Naive B cell (primary cell): ENCODE measurements at regions not wholly inside any gene's neighbourhood (a gene's known extent, or its start where the extent isn't known, plus 50 kb on each side); places are given as distances from the start of the nearest gene placed in this dataset.
A peak's percentile ranks its signal among the peaks of the same experiment; 100 is the strongest.

Experiments used
- ATAC-seq, 2 donors: fragments of 150-1000 bp; cut with Tn5 transposase; 2 replicates each; pipeline ENCODE4 v1.10.0; 2021; ENCODE audit warnings: low read depth in 2 of 2, mild to moderate bottlenecking in 2 of 2, moderate library complexity in 2 of 2
- DNase-seq: peaks from one replicate; pipeline ENCODE4 v3.0.0; 2022
- H3K27ac Mint-ChIP-seq, 6 donors: one replicate each; pipeline ENCODE4 v1.8.0; 2020 to 2022; ENCODE audit warnings: mild to moderate bottlenecking in 6 of 6, mixed read lengths in 6 of 6, moderate library complexity in 5 of 6, inconsistent platforms in 2 of 6
- H3K27me3 Mint-ChIP-seq, 3 donors: one replicate each; pipeline ENCODE4 v1.8.0; 2021 to 2022; ENCODE audit warnings: mixed read lengths in 3 of 3, mild to moderate bottlenecking in 1 of 3
- H3K36me3 Mint-ChIP-seq, 2 donors: one replicate each; pipeline ENCODE4 v1.8.0; 2020 to 2022; ENCODE audit warnings: mixed read lengths in 2 of 2, inconsistent platforms in 1 of 2, mild to moderate bottlenecking in 1 of 2
- H3K4me1 Mint-ChIP-seq, 3 donors: one replicate each; pipeline ENCODE4 v1.8.0; 2020 to 2022; ENCODE audit warnings: mixed read lengths in 3 of 3, inconsistent platforms in 1 of 3, mild to moderate bottlenecking in 1 of 3, moderate library complexity in 1 of 3
- H3K4me3 Mint-ChIP-seq, 8 donors: one replicate each; pipeline ENCODE4 v1.8.0; 2020 to 2022; ENCODE audit warnings: mild to moderate bottlenecking in 8 of 8, mixed read lengths in 8 of 8, moderate library complexity in 8 of 8, inconsistent platforms in 2 of 8
- H3K9me3 Mint-ChIP-seq, 7 donors: one replicate each; pipeline ENCODE4 v1.8.0; 2020 to 2022; ENCODE audit warnings: mixed read lengths in 7 of 7, mild to moderate bottlenecking in 5 of 7, inconsistent platforms in 2 of 7, moderate library complexity in 1 of 7

GRCh38 chr6:88304520-88304919 is 138.4 kb upstream of the CNR1 start:
- H3K9me3 Mint-ChIP-seq = peaks cover 0 to 19% (median 8%) of the 10 kb centered on the region in 7 donors
- no peak overlapping the region for H3K4me3 Mint-ChIP-seq
- no peaks in the 10 kb centered on the region for H3K4me1 Mint-ChIP-seq
- no peaks in the 10 kb centered on the region for H3K36me3 Mint-ChIP-seq
- no peak overlapping the region for H3K27ac Mint-ChIP-seq
- peaks cover 4 to 37% (median 8%) of the 10 kb centered on the region in 3 donors for H3K27me3 Mint-ChIP-seq
- DNase-seq (no peak), ATAC-seq (no peak)

GRCh38 chr6:88302769-88303225 is 136.7 kb upstream of the CNR1 start:
- no peak for DNase-seq
- Mint-ChIP-seq H3K36me3 (no peaks in the 10 kb centered on the region), H3K9me3 (peaks cover 0 to 16% (median 5%) of the 10 kb centered on the region in 7 donors), H3K27ac (peak overlapping the region in 1 of 6 donors; percentile 43), H3K4me1 (no peaks in the 10 kb centered on the region), H3K27me3 (peaks cover 7 to 32% (median 12%) of the 10 kb centered on the region in 3 donors), H3K4me3 (no peak overlapping the region)
- no peak for ATAC-seq

GRCh38 chr6:88301888-88302768 is 136.0 kb upstream of the CNR1 start:
- H3K4me1 Mint-ChIP-seq = no peaks in the 10 kb centered on the region
- no peak overlapping the region for H3K4me3 Mint-ChIP-seq
- H3K27me3 Mint-ChIP-seq = peaks cover 12 to 31% (median 14%) of the 10 kb centered on the region in 3 donors
- DNase-seq = no peak
- peak overlapping the region in 2 of 6 donors; percentile 34 to 43 for H3K27ac Mint-ChIP-seq
- no peak for ATAC-seq
- H3K36me3 Mint-ChIP-seq = no peaks in the 10 kb centered on the region
- H3K9me3 Mint-ChIP-seq = peaks cover 0 to 9% (median 2%) of the 10 kb centered on the region in 7 donors

GRCh38 chr6:88301256-88301655 is 135.1 kb upstream of the CNR1 start:
- Mint-ChIP-seq H3K4me1 (no peaks in the 10 kb centered on the region), H3K27ac (no peak overlapping the region), H3K9me3 (peaks cover 0 to 4% (median 0%) of the 10 kb centered on the region in 7 donors), H3K36me3 (no peaks in the 10 kb centered on the region), H3K4me3 (no peak overlapping the region), H3K27me3 (peaks cover 12 to 31% (median 23%) of the 10 kb centered on the region in 3 donors)
- DNase-seq = no peak
- ATAC-seq = no peak

GRCh38 chr6:88298066-88298845 is 132.1 kb upstream of the CNR1 start:
- Mint-ChIP-seq H3K4me3 (no peak overlapping the region), H3K36me3 (no peaks in the 10 kb centered on the region), H3K9me3 (no peaks in the 10 kb centered on the region), H3K27ac (no peak overlapping the region), H3K27me3 (peaks cover 16 to 41% (median 31%) of the 10 kb centered on the region in 3 donors), H3K4me1 (no peaks in the 10 kb centered on the region)
- no peak for DNase-seq
- no peak for ATAC-seq

- H3K27ac Mint-ChIP-seq = no peak overlapping the region
- H3K4me1 Mint-ChIP-seq = no peaks in the 10 kb centered on the region
- DNase-seq (no peak), ATAC-seq (no peak)
- H3K9me3 Mint-ChIP-seq = peaks cover 0 to 3% (median 0%) of the 10 kb centered on the region in 7 donors
- H3K27me3 Mint-ChIP-seq = peaks cover 19 to 46% (median 21%) of the 10 kb centered on the region in 3 donors
- no peaks in the 10 kb centered on the region for H3K36me3 Mint-ChIP-seq
- no peak overlapping the region for H3K4me3 Mint-ChIP-seq
Measured at GRCh38 chr6:88296694-88297093, 130.5 kb upstream of the CNR1 start.

GRCh38 chr6:88295663-88296062 is 129.5 kb upstream of the CNR1 start:
- H3K9me3 Mint-ChIP-seq = peaks cover 0 to 7% (median 4%) of the 10 kb centered on the region in 7 donors
- no peaks in the 10 kb centered on the region for H3K4me1 Mint-ChIP-seq
- peaks cover 21 to 46% (median 22%) of the 10 kb centered on the region in 3 donors for H3K27me3 Mint-ChIP-seq
- H3K4me3 Mint-ChIP-seq = no peak overlapping the region
- peaks cover 0 to 4% of the 10 kb centered on the region in 2 donors for H3K36me3 Mint-ChIP-seq
- ATAC-seq (no peak), DNase-seq (no peak)
- H3K27ac Mint-ChIP-seq = no peak overlapping the region

GRCh38 chr6:88294702-88295101 is 128.6 kb upstream of the CNR1 start:
- no peak overlapping the region for H3K27ac Mint-ChIP-seq
- peaks cover 0 to 13% (median 7%) of the 10 kb centered on the region in 7 donors for H3K9me3 Mint-ChIP-seq
- peaks cover 0 to 8% of the 10 kb centered on the region in 2 donors for H3K36me3 Mint-ChIP-seq
- ATAC-seq (no peak), DNase-seq (no peak)
- no peak overlapping the region for H3K4me3 Mint-ChIP-seq
- peaks cover 15 to 46% (median 25%) of the 10 kb centered on the region in 3 donors for H3K27me3 Mint-ChIP-seq
- H3K4me1 Mint-ChIP-seq = peaks cover 0 to 4% (median 0%) of the 10 kb centered on the region in 3 donors

GRCh38 chr6:88290411-88290810 is 124.3 kb upstream of the CNR1 start:
- peaks cover 6 to 18% of the 10 kb centered on the region in 2 donors for H3K36me3 Mint-ChIP-seq
- H3K27ac Mint-ChIP-seq = no peak overlapping the region
- no peak for DNase-seq
- H3K9me3 Mint-ChIP-seq = peaks cover 7 to 35% (median 25%) of the 10 kb centered on the region in 7 donors
- ATAC-seq = peak; percentile 14 to 40
- peaks cover 0 to 4% (median 0%) of the 10 kb centered on the region in 3 donors for H3K4me1 Mint-ChIP-seq
- H3K4me3 Mint-ChIP-seq = no peak overlapping the region
- H3K27me3 Mint-ChIP-seq = peaks cover 7 to 31% (median 15%) of the 10 kb centered on the region in 3 donors

GRCh38 chr6:88287696-88288095 is 121.5 kb upstream of the CNR1 start:
- Mint-ChIP-seq H3K9me3 (peaks cover 11 to 48% (median 34%) of the 10 kb centered on the region in 7 donors), H3K4me3 (no peak overlapping the region), H3K36me3 (peaks cover 11 to 18% of the 10 kb centered on the region in 2 donors), H3K27me3 (peaks cover 9 to 18% (median 14%) of the 10 kb centered on the region in 3 donors), H3K4me1 (peaks cover 0 to 4% (median 0%) of the 10 kb centered on the region in 3 donors), H3K27ac (no peak overlapping the region)
- DNase-seq (no peak), ATAC-seq (no peak)

- ATAC-seq (no peak), DNase-seq (no peak)
- peaks cover 0 to 9% (median 0%) of the 10 kb centered on the region in 7 donors for H3K9me3 Mint-ChIP-seq
- H3K4me3 Mint-ChIP-seq = no peak overlapping the region
- H3K36me3 Mint-ChIP-seq = no peaks in the 10 kb centered on the region
- H3K27ac Mint-ChIP-seq = no peak overlapping the region
- H3K27me3 Mint-ChIP-seq = peaks cover 0 to 13% (median 10%) of the 10 kb centered on the region in 3 donors
- H3K4me1 Mint-ChIP-seq = no peaks in the 10 kb centered on the region
Measured at GRCh38 chr6:88276331-88276730, 110.2 kb upstream of the CNR1 start.

GRCh38 chr6:88268508-88268907 is 102.4 kb upstream of the CNR1 start:
- H3K27me3 Mint-ChIP-seq = peaks cover 5 to 28% (median 14%) of the 10 kb centered on the region in 3 donors
- no peak overlapping the region for H3K4me3 Mint-ChIP-seq
- H3K36me3 Mint-ChIP-seq = no peaks in the 10 kb centered on the region
- peak overlapping the region in 1 of 6 donors; percentile 69 for H3K27ac Mint-ChIP-seq
- H3K4me1 Mint-ChIP-seq = no peaks in the 10 kb centered on the region
- DNase-seq (no peak), ATAC-seq (no peak)
- peaks cover 0 to 5% (median 0%) of the 10 kb centered on the region in 7 donors for H3K9me3 Mint-ChIP-seq

- no peak for DNase-seq
- Mint-ChIP-seq H3K36me3 (no peaks in the 10 kb centered on the region), H3K4me3 (no peak overlapping the region), H3K9me3 (peaks cover 0 to 1% (median 0%) of the 10 kb centered on the region in 7 donors), H3K4me1 (no peaks in the 10 kb centered on the region), H3K27me3 (peaks cover 14 to 26% (median 23%) of the 10 kb centered on the region in 3 donors), H3K27ac (no peak overlapping the region)
- ATAC-seq = no peak
Measured at GRCh38 chr6:88266126-88266525, 100.0 kb upstream of the CNR1 start.
